CD14-positive monocyte (primary cell): ENCODE measurements at regions not wholly inside any gene's neighbourhood (a gene's known extent, or its start where the extent isn't known, plus 50 kb on each side); places are given as distances from the start of the nearest gene placed in this dataset.

ENCODE experiments used
- DNase-seq, 3 donors: peaks; one replicate each; pipeline ENCODE4 v3.0.0-alpha.2; 2011 to 2022
- H2AFZ ChIP-seq: 2 replicates; pipeline ENCODE4 v1.6.0; 2012; ENCODE audit warnings: mild to moderate bottlenecking, low read depth, low read length, inconsistent platforms; ENCODE audit not compliant: insufficient read depth, poor library complexity, severe bottlenecking
- H3K27ac ChIP-seq, 2 donors: 1 replicate in 1 of 2; 2 replicates in 1 of 2; pipeline ENCODE4 v1.5.1; 2012 to 2013; ENCODE audit warnings: low read length in 2 of 2, control low read depth in 1 of 2, inconsistent platforms in 1 of 2, low read depth in 1 of 2, mild to moderate bottlenecking in 1 of 2
- H3K27me3 ChIP-seq, 2 donors: one replicate each; pipeline versions ENCODE4 v1.6.0 to v1.6.1; 2011 to 2013; ENCODE audit warnings: low read length in 2 of 2; ENCODE audit not compliant: control insufficient read depth in 2 of 2, insufficient read depth in 2 of 2
- H3K36me3 ChIP-seq, 2 donors: replicated peaks in 1 of 2; 1 replicate in 1 of 2; 2 replicates in 1 of 2; pipeline versions ENCODE4 v1.5.1 to v1.6.1; 2012 to 2013; ENCODE audit warnings: low read length in 2 of 2, control low read depth in 1 of 2, inconsistent platforms in 1 of 2, mild to moderate bottlenecking in 1 of 2; ENCODE audit not compliant: insufficient read depth in 2 of 2, control insufficient read depth in 1 of 2
- H3K4me1 ChIP-seq, 2 donors: 1 replicate in 1 of 2; 2 replicates in 1 of 2; pipeline versions ENCODE4 v1.5.1 to v1.6.1; 2012 to 2013; ENCODE audit warnings: low read length in 2 of 2, control low read depth in 1 of 2, inconsistent platforms in 1 of 2, mild to moderate bottlenecking in 1 of 2, moderate library complexity in 1 of 2; ENCODE audit not compliant: insufficient read depth in 2 of 2, control insufficient read depth in 1 of 2
- H3K4me2 ChIP-seq: replicated peaks from 2 replicates; pipeline ENCODE3; 2012; ENCODE audit warnings: low read length, moderate library complexity, mild to moderate bottlenecking; ENCODE audit not compliant: poor library complexity, severe bottlenecking; ENCODE audit errors: extremely low read depth
- H3K4me3 ChIP-seq, 3 experiments: fragments of 200-600 bp in 1 of 3; sonication (generic) in 1 of 3; replicated peaks in 1 of 3; 1 replicate in 2 of 3; 2 replicates in 1 of 3; pipeline ENCODE4 v1.5.1; 2011 to 2013; ENCODE audit warnings: low read length in 3 of 3, mild to moderate bottlenecking in 3 of 3, control low read depth in 2 of 3, low read depth in 2 of 3, inconsistent platforms in 1 of 3, moderate library complexity in 1 of 3
- H3K79me2 ChIP-seq: 2 replicates; pipeline ENCODE4 v1.6.0; 2012; ENCODE audit warnings: mild to moderate bottlenecking, control low read depth, inconsistent platforms, low read length, moderate library complexity; ENCODE audit not compliant: insufficient read depth
- H3K9ac ChIP-seq: 2 replicates; pipeline ENCODE4 v1.6.0; 2017; ENCODE audit warnings: low read length, mild to moderate bottlenecking; ENCODE audit not compliant: insufficient read depth, poor library complexity, severe bottlenecking
- H3K9me3 ChIP-seq, 2 donors: replicated peaks in 1 of 2; 1 replicate in 1 of 2; 2 replicates in 1 of 2; pipeline versions ENCODE4 v1.5.1 to v1.6.1; 2012 to 2013; ENCODE audit warnings: low read length in 2 of 2, control low read depth in 1 of 2; ENCODE audit not compliant: control insufficient read depth in 1 of 2, insufficient read depth in 1 of 2
- H4K20me1 ChIP-seq: 2 replicates; pipeline ENCODE4 v1.6.0; 2012; ENCODE audit warnings: mild to moderate bottlenecking, low read length, control low read depth, moderate library complexity; ENCODE audit not compliant: insufficient read depth
- H3K27ac Mint-ChIP-seq, 7 donors: one replicate each; pipeline ENCODE4 v1.8.0; 2020; ENCODE audit warnings: mild to moderate bottlenecking in 7 of 7, mixed read lengths in 7 of 7, moderate library complexity in 6 of 7, inconsistent platforms in 2 of 7
- H3K27me3 Mint-ChIP-seq, 3 donors: one replicate each; pipeline ENCODE4 v1.8.0; 2021 to 2022; ENCODE audit warnings: low read depth in 3 of 3, mild to moderate bottlenecking in 3 of 3, mixed read lengths in 3 of 3, moderate library complexity in 3 of 3, inconsistent platforms in 1 of 3
- H3K36me3 Mint-ChIP-seq, 2 donors: one replicate each; pipeline ENCODE4 v1.8.0; 2020; ENCODE audit warnings: mixed read lengths in 2 of 2, inconsistent platforms in 1 of 2, mild to moderate bottlenecking in 1 of 2
- H3K4me1 Mint-ChIP-seq: one replicate; pipeline ENCODE4 v1.8.0; 2020; ENCODE audit warnings: mild to moderate bottlenecking, mixed read lengths
- H3K4me3 Mint-ChIP-seq, 2 donors: one replicate each; pipeline ENCODE4 v1.8.0; 2020; ENCODE audit warnings: mild to moderate bottlenecking in 2 of 2, mixed read lengths in 2 of 2, moderate library complexity in 1 of 2
- H3K9me3 Mint-ChIP-seq, 7 donors: one replicate each; pipeline ENCODE4 v1.8.0; 2020 to 2022; ENCODE audit warnings: mixed read lengths in 7 of 7, mild to moderate bottlenecking in 6 of 7, moderate library complexity in 6 of 7, inconsistent platforms in 2 of 7
- CTCF ChIP-seq: fragments of 200-600 bp; IDR thresholded peaks from one replicate; pipeline ENCODE4 v1.8.0; 2022; ENCODE audit warnings: antibody characterized with exemption, mild to moderate bottlenecking
- WGBS: methylation state at CpG from one replicate; pipeline ENCODE4 v1.1.5; 2013; ENCODE audit warnings: missing lambda C conversion rate; ENCODE audit not compliant: insufficient coverage; 5-methylcytosine and 5-hydroxymethylcytosine counted together
- intact Hi-C, 2 donors: fragments of 100-400 bp; cut with micrococcal nuclease; formaldehyde crosslinking; loops; one replicate each; pipeline versions ENCODE4 v1.15.0 to v1.15.1; 2023

- Histone ChIP-seq H3K27ac (no peak overlapping the region), H3K4me3 (no peak overlapping the region), H3K79me2 (no peaks in the 10 kb centered on the region), H3K4me2 (no peak overlapping the region), H3K36me3 (no peaks in the 10 kb centered on the region), H4K20me1 (no peaks in the 10 kb centered on the region), H3K4me1 (no peaks in the 10 kb centered on the region), H3K9me3 (no peaks in the 10 kb centered on the region), H3K27me3 (no peaks in the 10 kb centered on the region), H2AFZ (no peak overlapping the region), H3K9ac (no peak overlapping the region)
- peaks cover 0 to 3% (median 0%) of the 10 kb centered on the region in 3 donors for H3K27me3 Mint-ChIP-seq
- no peaks in the 10 kb centered on the region for H3K4me1 Mint-ChIP-seq
- intact Hi-C loops, result no loop called here
- peak overlapping the region in 2 of 7 donors; percentile 37 to 46 for H3K27ac Mint-ChIP-seq
- H3K4me3 Mint-ChIP-seq, result no peak overlapping the region
- no peaks in the 10 kb centered on the region for H3K36me3 Mint-ChIP-seq
- H3K9me3 Mint-ChIP-seq, result peaks cover 0 to 4% (median 1%) of the 10 kb centered on the region in 7 donors
- DNase-seq, result no peak
- TF ChIP-seq CTCF, result no peak
- whole genome bisulfite sequencing, result 100% methylated on average over 2 of the region's 10 CpGs
These were observed 682.8 kb upstream of the NR2F2 start for GRCh38 chr15:95647531-95648277.

- TF ChIP-seq CTCF, result no peak
- Histone ChIP-seq H2AFZ (no peak overlapping the region), H3K27me3 (no peaks in the 10 kb centered on the region), H3K27ac (no peak overlapping the region), H4K20me1 (no peaks in the 10 kb centered on the region), H3K36me3 (no peaks in the 10 kb centered on the region), H3K4me3 (no peak overlapping the region), H3K9me3 (no peaks in the 10 kb centered on the region), H3K9ac (no peak overlapping the region), H3K79me2 (no peaks in the 10 kb centered on the region), H3K4me1 (no peaks in the 10 kb centered on the region), H3K4me2 (no peak overlapping the region)
- H3K4me3 Mint-ChIP-seq, result no peak overlapping the region
- WGBS, result 93% methylated on average over 2 of the region's 8 CpGs
- no peaks in the 10 kb centered on the region for H3K36me3 Mint-ChIP-seq
- H3K27me3 Mint-ChIP-seq, result peaks cover 0 to 8% (median 0%) of the 10 kb centered on the region in 3 donors
- intact Hi-C loops, result no loop called here
- no peak overlapping the region for H3K27ac Mint-ChIP-seq
- H3K4me1 Mint-ChIP-seq, result no peaks in the 10 kb centered on the region
- DNase-seq, result no peak
- H3K9me3 Mint-ChIP-seq, result peaks cover 0 to 2% (median 2%) of the 10 kb centered on the region in 7 donors
These were observed 677.1 kb upstream of the NR2F2 start for GRCh38 chr15:95653361-95653805.
